Activated naive CD4-positive, alpha-beta T cell treated with Interleukin-2 at 50 U/mL for 16 hours (primary cell): ENCODE measurements at regions not wholly inside any gene's neighbourhood (a gene's known extent, or its start where the extent isn't known, plus 50 kb on each side); places are given as distances from the start of the nearest gene placed in this dataset.
A peak's percentile ranks its signal among the peaks of the same experiment; 100 is the strongest.

ENCODE experiments used
- DNase-seq: peaks from one replicate; pipeline ENCODE4 v3.0.0-alpha.2; 2020

DNA sequence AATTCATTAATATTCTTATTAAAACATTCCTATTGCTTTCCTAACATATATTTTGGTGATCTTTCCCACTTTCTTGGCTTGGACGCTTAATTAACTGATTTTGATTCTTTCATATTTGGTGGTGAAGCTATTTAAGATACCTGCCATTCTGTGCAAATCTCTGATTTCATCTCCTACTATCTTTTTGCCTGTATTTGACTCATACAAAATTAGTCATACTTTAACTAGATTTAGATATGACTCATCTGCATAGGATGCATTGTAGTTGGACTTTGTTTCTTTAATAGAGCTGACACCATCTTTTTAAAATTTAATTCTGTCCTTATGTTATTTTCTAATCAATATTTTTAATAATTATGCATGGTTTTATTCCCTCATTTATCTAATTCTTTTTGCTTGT lies 93.8 kb upstream of the PLPPR4 start:
- no peak for DNase-seq

GRCh38 chr1:99171184-99171813 lies 93.0 kb upstream of the PLPPR4 start:
- no peak for DNase-seq

GRCh38 chr1:99173282-99173681 lies 91.0 kb upstream of the PLPPR4 start:
- DNase-seq: no peak

GRCh38 chr1:99173900-99174299 lies 90.4 kb upstream of the PLPPR4 start:
- DNase-seq: no peak

GRCh38 chr1:99176753-99177152 lies 87.5 kb upstream of the PLPPR4 start:
- DNase-seq: no peak

- DNase-seq: no peak
Observed at GRCh38 chr1:99177465-99177864, 86.8 kb upstream of the PLPPR4 start.

DNA sequence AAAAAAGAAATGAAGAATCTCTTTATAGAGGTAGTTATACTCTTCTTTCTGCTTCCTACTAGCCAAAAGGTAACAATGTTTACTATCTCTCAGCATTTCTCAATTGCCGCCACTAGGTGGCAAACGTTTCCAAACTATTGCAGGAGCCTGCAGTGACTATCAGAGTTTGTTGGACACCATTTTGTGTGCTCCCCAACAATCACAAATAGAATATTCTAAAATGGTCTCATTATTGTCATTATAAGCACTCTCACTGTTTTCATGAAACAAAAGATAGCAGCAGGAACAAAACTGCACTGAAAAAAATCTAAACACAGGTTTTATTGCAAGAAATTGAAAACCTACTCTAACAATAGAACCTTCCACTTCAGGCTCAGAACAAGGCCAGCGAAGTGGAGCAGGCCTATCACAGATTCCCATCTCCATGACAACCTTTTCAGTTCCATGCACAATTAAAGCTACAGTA lies 83.9 kb upstream of the PLPPR4 start:
- peak; percentile 53 for DNase-seq

DNA sequence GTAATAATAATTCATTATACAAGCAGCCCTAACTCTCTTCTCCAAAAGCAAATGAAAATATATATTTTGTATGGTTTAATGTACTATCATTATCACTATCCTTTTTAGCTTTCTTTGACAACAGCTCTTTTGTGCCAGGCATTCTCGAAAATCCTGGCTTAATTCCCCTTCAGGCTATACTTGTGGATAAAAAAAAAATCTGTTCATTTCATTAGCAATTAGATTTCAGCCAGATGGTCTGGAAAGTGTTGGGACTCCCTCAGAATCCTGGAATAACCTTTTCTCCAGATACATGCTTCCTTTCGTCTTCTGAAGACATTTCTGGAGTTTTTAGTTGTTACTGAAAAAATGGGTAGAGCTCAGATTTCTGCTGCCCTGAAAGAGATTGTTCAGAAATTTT lies 83.4 kb upstream of the PLPPR4 start:
- no peak for DNase-seq

DNA sequence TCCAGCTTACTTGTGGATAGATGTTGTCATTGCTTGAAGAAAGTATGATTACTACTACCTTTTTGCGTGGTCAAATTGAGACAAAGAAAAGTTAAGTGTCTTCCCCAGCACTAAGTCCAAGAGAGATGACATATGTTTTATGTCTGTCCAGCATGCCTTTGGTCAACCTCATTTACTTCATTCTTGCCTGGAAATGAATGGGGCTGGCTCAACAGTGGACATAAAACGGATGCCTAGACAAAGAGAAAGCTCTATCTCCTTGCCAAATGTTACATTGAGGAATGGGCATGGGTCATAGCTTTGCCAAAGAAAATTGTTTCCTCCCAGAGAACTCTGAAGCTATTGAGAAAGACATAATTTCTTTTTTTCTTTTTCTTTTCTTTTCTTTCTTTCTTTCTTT lies 82.4 kb upstream of the PLPPR4 start:
- no peak for DNase-seq

DNA sequence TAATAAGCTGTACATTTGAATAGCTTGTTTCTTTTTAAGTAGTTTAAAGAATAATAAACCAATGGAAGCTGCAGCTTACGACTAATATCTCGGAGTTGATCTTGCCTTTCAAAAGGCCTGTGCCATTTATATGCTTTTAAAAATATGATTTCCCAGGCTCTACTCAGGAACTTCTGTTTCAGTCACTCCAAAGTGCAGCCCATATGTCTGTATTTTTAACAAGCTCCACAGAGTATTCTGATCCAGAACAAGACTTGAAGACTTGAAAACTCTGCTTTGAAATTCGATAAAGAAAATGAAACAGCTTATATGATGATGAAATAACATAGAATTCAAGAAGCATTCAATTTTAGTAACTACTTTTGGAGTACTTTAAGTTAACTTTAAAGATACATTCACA lies 79.1 kb upstream of the PLPPR4 start:
- DNase-seq: no peak

DNA sequence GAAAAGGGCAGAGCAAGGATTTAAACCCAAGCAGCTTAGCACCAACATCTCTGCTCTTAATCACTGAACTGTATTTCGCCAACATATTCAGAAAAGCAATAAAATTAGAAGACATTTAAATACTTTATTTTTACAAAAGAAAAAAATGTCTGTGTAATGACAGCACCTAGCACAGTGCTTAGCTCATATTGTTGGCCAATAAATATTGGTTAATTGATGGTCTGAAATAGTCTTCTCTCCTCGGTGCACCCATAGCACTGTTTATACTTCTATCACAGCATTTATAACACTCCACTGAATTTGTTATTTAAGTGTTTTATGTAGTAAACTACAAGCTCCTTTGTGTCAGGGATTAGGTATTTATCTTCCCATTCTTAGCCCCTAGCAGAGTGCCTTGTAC lies 70.9 kb upstream of the PLPPR4 start:
- DNase-seq: no peak

DNA sequence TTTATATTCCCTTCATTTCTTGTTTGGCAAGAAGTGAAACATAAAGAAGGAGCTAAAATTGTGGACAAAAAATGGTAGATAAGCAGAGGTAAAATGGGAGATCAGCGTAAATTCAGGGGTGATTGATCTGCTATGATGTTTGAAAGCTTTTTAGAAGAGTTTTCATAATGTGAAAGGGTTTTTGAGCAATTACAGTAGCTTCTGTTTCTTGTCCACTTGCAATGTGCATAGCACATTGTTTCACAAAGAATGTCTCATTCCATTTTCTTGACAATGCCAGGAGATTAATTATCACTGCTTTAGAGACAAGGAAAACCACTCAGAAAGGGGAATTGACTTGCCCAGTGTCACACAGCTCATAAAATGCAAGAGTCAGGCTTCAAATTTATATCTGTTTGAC lies 65.9 kb upstream of the PLPPR4 start:
- no peak for DNase-seq

DNA sequence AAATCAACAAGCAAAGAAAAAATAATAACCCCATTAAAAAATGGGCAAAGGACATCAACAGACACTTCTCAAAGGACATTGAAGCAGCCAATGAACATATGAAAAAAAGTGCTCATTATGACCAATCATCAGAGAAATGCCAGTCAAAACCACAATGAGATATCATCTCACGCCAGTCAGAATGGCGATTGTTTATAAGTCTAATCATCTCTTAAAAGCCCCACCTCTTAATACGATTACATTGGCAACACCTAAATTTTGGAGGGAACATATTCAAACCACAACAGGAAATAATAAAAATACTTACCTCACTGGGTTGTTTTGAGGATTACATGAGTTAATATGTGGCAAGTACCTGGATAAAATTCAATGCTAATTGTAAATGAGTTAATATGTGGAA lies 57.1 kb upstream of the PLPPR4 start:
- DNase-seq: no peak
